Tibial nerve (tissue), 4 donors: ENCODE measurements at regions not wholly inside any gene's neighbourhood (a gene's known extent, or its start where the extent isn't known, plus 50 kb on each side); places are given as distances from the start of the nearest gene placed in this dataset.

Experiments
- DNase-seq, 2 donors: peaks; one replicate each; pipeline ENCODE4 v3.0.0-alpha.2; 2019; ENCODE audit warnings: low spot score in 2 of 2
- H3K27ac ChIP-seq, 4 donors: fragments of 200-600 bp; sonication (generic) in 3 of 4; one replicate each; pipeline ENCODE4 v1.5.1; 2017 to 2019; ENCODE audit warnings: mild to moderate bottlenecking in 1 of 4
- H3K27me3 ChIP-seq, 2 donors: fragments of 200-600 bp; sonication (generic) in 1 of 2; one replicate each; pipeline versions ENCODE4 v1.5.1 to v1.6.0; 2017 to 2019
- H3K36me3 ChIP-seq, 3 donors: fragments of 200-600 bp; sonication (generic); one replicate each; pipeline ENCODE4 v1.5.1; 2018 to 2019
- H3K4me1 ChIP-seq, 4 donors: fragments of 200-600 bp; sonication (generic) in 3 of 4; one replicate each; pipeline ENCODE4 v1.5.1; 2017 to 2019
- H3K4me3 ChIP-seq, 4 donors: fragments of 200-600 bp; sonication (generic) in 3 of 4; one replicate each; pipeline ENCODE4 v1.5.1; 2017 to 2019; ENCODE audit warnings: mild to moderate bottlenecking in 1 of 4, moderate library complexity in 1 of 4
- H3K9me3 ChIP-seq, 4 donors: fragments of 200-600 bp; sonication (generic) in 3 of 4; one replicate each; pipeline ENCODE4 v1.5.1; 2017 to 2019
- CTCF ChIP-seq, 5 experiments: fragments of 200-600 bp in 3 of 5; fragments of 450-650 bp in 2 of 5; sonication (generic) in 3 of 5; IDR thresholded peaks; one replicate each; pipeline ENCODE4 v1.5.1; 2016 to 2019; ENCODE audit warnings: antibody characterized with exemption in 5 of 5, mild to moderate bottlenecking in 3 of 5, moderate library complexity in 2 of 5
- EP300 ChIP-seq, 2 donors: sonication (generic); formaldehyde crosslinking; IDR thresholded peaks; one replicate each; pipeline ENCODE4 v1.6.1; 2017; ENCODE audit warnings: antibody characterized with exemption in 2 of 2, mild to moderate bottlenecking in 1 of 2
- POLR2A ChIP-seq, 2 donors: fragments of 450-650 bp; IDR thresholded peaks; one replicate each; pipeline ENCODE4 v1.6.1; 2017; ENCODE audit warnings: antibody characterized with exemption in 2 of 2, mild to moderate bottlenecking in 2 of 2, moderate library complexity in 2 of 2
- WGBS, 2 donors: methylation state at CpG; one replicate each; pipeline ENCODE4 v1.1.5; 2018; 5-methylcytosine and 5-hydroxymethylcytosine counted together

- Histone ChIP-seq H3K27ac (no peak overlapping the region), H3K4me1 (no peaks in the 10 kb centered on the region), H3K36me3 (no peaks in the 10 kb centered on the region), H3K4me3 (no peak overlapping the region), H3K9me3 (no peaks in the 10 kb centered on the region), H3K27me3 (no peaks in the 10 kb centered on the region)
- TF ChIP-seq CTCF (IDR thresholded peaks at IDR 0.05): no peak
- TF ChIP-seq POLR2A (IDR thresholded peaks at IDR 0.05): no peak
- TF ChIP-seq EP300 (IDR thresholded peaks at IDR 0.05): no peak
- no peak for DNase-seq
These were observed 794.7 kb downstream of the CDY2B start for GRCh38 chrY:17085303-17085702.

GRCh38 chrY:17079887-17080286 is 800.1 kb downstream of the CDY2B start:
- DNase-seq: no peak
- no peak for TF ChIP-seq EP300 (IDR thresholded peaks at IDR 0.05)
- no peak for TF ChIP-seq CTCF (IDR thresholded peaks at IDR 0.05)
- TF ChIP-seq POLR2A (IDR thresholded peaks at IDR 0.05): no peak
- WGBS, 2 donors: 51% methylated on average over 3 of the region's 3 CpGs; no CpG with 5 or more reads in 1 of the 2 donors
- Histone ChIP-seq H3K36me3 (no peaks in the 10 kb centered on the region), H3K4me3 (no peak overlapping the region), H3K4me1 (no peaks in the 10 kb centered on the region), H3K27ac (no peak overlapping the region), H3K9me3 (peaks cover 0 to 5% (median 0%) of the 10 kb centered on the region in 4 donors), H3K27me3 (no peaks in the 10 kb centered on the region)

GRCh38 chrY:17067307-17067706 is 812.7 kb downstream of the CDY2B start:
- TF ChIP-seq CTCF (IDR thresholded peaks at IDR 0.05) (no peak), EP300 (IDR thresholded peaks at IDR 0.05) (no peak), POLR2A (IDR thresholded peaks at IDR 0.05) (no peak)
- Histone ChIP-seq H3K4me1 (no peaks in the 10 kb centered on the region), H3K36me3 (no peaks in the 10 kb centered on the region), H3K27ac (no peak overlapping the region), H3K27me3 (no peaks in the 10 kb centered on the region), H3K9me3 (no peaks in the 10 kb centered on the region), H3K4me3 (no peak overlapping the region)
- 62% methylated on average over 2 of the region's 2 CpGs; no CpG with 5 or more reads in 1 of the 2 donors for WGBS, 2 donors
- no peak for DNase-seq

- no peak overlapping the region for H3K4me3 ChIP-seq
- TF ChIP-seq POLR2A (IDR thresholded peaks at IDR 0.05) (no peak), EP300 (IDR thresholded peaks at IDR 0.05) (no peak), CTCF (IDR thresholded peaks at IDR 0.05) (no peak)
- no peaks in the 10 kb centered on the region for H3K27me3 ChIP-seq
- no peak overlapping the region for H3K27ac ChIP-seq
- no peaks in the 10 kb centered on the region for H3K9me3 ChIP-seq
- H3K36me3 ChIP-seq: no peaks in the 10 kb centered on the region
- no peaks in the 10 kb centered on the region for H3K4me1 ChIP-seq
- DNase-seq: no peak
These were observed 827.0 kb downstream of the CDY2B start for GRCh38 chrY:17053041-17053440.

GRCh38 chrY:17050374-17050773 is 829.6 kb downstream of the CDY2B start:
- WGBS, 2 donors: 84% methylated on average over 2 of the region's 2 CpGs; no CpG with 5 or more reads in 1 of the 2 donors

More at GRCh38 chrY:17050374-17050773, 829.6 kb downstream of the CDY2B start:
- H3K27me3 ChIP-seq: no peaks in the 10 kb centered on the region
- DNase-seq: no peak
- H3K27ac ChIP-seq: no peak overlapping the region
- no peaks in the 10 kb centered on the region for H3K36me3 ChIP-seq
- TF ChIP-seq EP300 (IDR thresholded peaks at IDR 0.05): no peak
- TF ChIP-seq POLR2A (IDR thresholded peaks at IDR 0.05): no peak
- no peak for TF ChIP-seq CTCF (IDR thresholded peaks at IDR 0.05)
- H3K4me3 ChIP-seq: no peak overlapping the region
- no peaks in the 10 kb centered on the region for H3K4me1 ChIP-seq
- H3K9me3 ChIP-seq: no peaks in the 10 kb centered on the region
